Endothelial cell of umbilical vein (primary cell): ENCODE measurements at regions not wholly inside any gene's neighbourhood (a gene's known extent, or its start where the extent isn't known, plus 50 kb on each side); places are given as distances from the start of the nearest gene placed in this dataset.

ENCODE experiments used
- BruUV-seq: library from RNA; stranded (reverse); fragments of 400-500 nt; replicated peaks from 2 replicates; lab custom pipeline; 2021; lab: Mats Ljungman, UMichigan
- CTCF ChIA-PET: fragments of 300-600, 350-600 bp; sonication (Branson Sonifier 250); formaldehyde crosslinking; loops from one replicate; lab custom pipeline; 2021; ENCODE audit warnings: antibody characterized with exemption, inconsistent platforms; lab: Charles Lee
- POLR2A ChIA-PET: fragments of 300-600, 350-600 bp; sonication (Branson Sonifier 250); formaldehyde crosslinking; loops from one replicate; lab custom pipeline; 2021; ENCODE audit warnings: antibody characterized with exemption, inconsistent platforms; lab: Charles Lee
- DNase-seq: peaks from one replicate; pipeline ENCODE4 v3.0.0-alpha.2; 2011; ENCODE audit warnings: low read depth, low spot score
- FAIRE-seq: peaks from 2 replicates; lab custom pipeline; 2011; peaks lifted over from hg19 to GRCh38; lab: Jason Lieb, UNC
- H2AFZ ChIP-seq: 2 replicates; pipeline ENCODE4 v1.6.0; 2012; ENCODE audit warnings: low read depth, low read length, control low read depth, inconsistent platforms
- H3K27ac ChIP-seq: 2 replicates; pipeline ENCODE4 v1.5.1; 2011; ENCODE audit warnings: low read depth, mild to moderate bottlenecking, control low read depth, low read length, moderate library complexity; ENCODE audit not compliant: insufficient read depth
- H3K27me3 ChIP-seq, 2 experiments: 2 replicates each; pipeline versions ENCODE4 v1.6.0 to v1.6.1; 2011; ENCODE audit warnings: low read length in 2 of 2, mixed read lengths in 1 of 2; ENCODE audit not compliant: control insufficient read depth in 2 of 2, insufficient read depth in 2 of 2
- H3K36me3 ChIP-seq, 2 experiments: 2 replicates in 1 of 2; 3 replicates in 1 of 2; pipeline ENCODE4 v1.5.1; 2011; ENCODE audit warnings: low read length in 2 of 2, mild to moderate bottlenecking in 1 of 2, moderate library complexity in 1 of 2; ENCODE audit not compliant: control insufficient read depth in 2 of 2, insufficient read depth in 2 of 2; ENCODE audit errors: extremely low read depth in 1 of 2
- H3K4me1 ChIP-seq: 3 replicates; pipeline ENCODE4 v1.5.1; 2011; ENCODE audit warnings: mild to moderate bottlenecking, low read length; ENCODE audit not compliant: control insufficient read depth, insufficient read depth; ENCODE audit errors: extremely low read depth
- H3K4me2 ChIP-seq: 2 replicates; pipeline ENCODE4 v1.6.1; 2011; ENCODE audit warnings: low read length, control low read depth, mixed read lengths; ENCODE audit not compliant: insufficient read depth
- H3K4me3 ChIP-seq, 3 experiments: fragments of 200-600 bp in 1 of 3; sonication (generic), shearing (Covaris generic) in 1 of 3; replicated peaks in 1 of 3; 2 replicates each; pipeline ENCODE4 v1.5.1; 2011 to 2016; ENCODE audit warnings: control low read depth in 3 of 3, low read length in 3 of 3, mild to moderate bottlenecking in 2 of 3, inconsistent platforms in 1 of 3, low read depth in 1 of 3, moderate library complexity in 1 of 3; ENCODE audit not compliant: insufficient read depth in 1 of 3
- H3K79me2 ChIP-seq: 2 replicates; pipeline ENCODE4 v1.6.0; 2012; ENCODE audit warnings: low read length, inconsistent platforms; ENCODE audit not compliant: control insufficient read depth, insufficient read depth
- H3K9ac ChIP-seq: replicated peaks from 2 replicates; pipeline ENCODE3; 2011; ENCODE audit warnings: low read length, control low read depth; ENCODE audit not compliant: insufficient read depth; ENCODE audit errors: extremely low read depth
- H3K9me1 ChIP-seq: replicated peaks from 3 replicates; pipeline ENCODE4 v1.6.0; 2011; ENCODE audit warnings: mild to moderate bottlenecking, low read length; ENCODE audit not compliant: control insufficient read depth, insufficient read depth; ENCODE audit errors: extremely low read depth
- H3K9me3 ChIP-seq: replicated peaks from 2 replicates; pipeline ENCODE4 v1.5.1; 2012; ENCODE audit warnings: low read length, inconsistent platforms; ENCODE audit not compliant: control insufficient read depth, insufficient read depth
- H4K20me1 ChIP-seq: replicated peaks from 2 replicates; pipeline ENCODE3; 2011; ENCODE audit warnings: mild to moderate bottlenecking, low read length; ENCODE audit not compliant: control insufficient read depth, insufficient read depth; ENCODE audit errors: extremely low read depth
- EZH2 ChIP-seq: IDR thresholded peaks from 2 replicates; pipeline ENCODE4 v1.6.1; 2012; ENCODE audit warnings: borderline replicate concordance, low read depth, mild to moderate bottlenecking, moderate library complexity, low read length, inconsistent platforms; ENCODE audit not compliant: severe bottlenecking
- FOS ChIP-seq: IDR thresholded peaks from 2 replicates; pipeline ENCODE4 v1.6.1; 2011; ENCODE audit warnings: mild to moderate bottlenecking, low read length, moderate library complexity, borderline replicate concordance; ENCODE audit not compliant: insufficient read depth
- GATA2 ChIP-seq: IDR thresholded peaks from 2 replicates; pipeline ENCODE4 v1.7.0; 2011; ENCODE audit warnings: low read depth, mild to moderate bottlenecking, moderate library complexity, mixed read lengths, low read length; ENCODE audit not compliant: insufficient read length, insufficient read depth
- JUN ChIP-seq: IDR thresholded peaks from 2 replicates; pipeline ENCODE4 v1.6.1; 2011; ENCODE audit warnings: borderline replicate concordance, low read depth; ENCODE audit not compliant: insufficient read length, insufficient read depth
- MYC ChIP-seq: IDR thresholded peaks from one replicate; pipeline ENCODE4 v1.6.1; 2011; ENCODE audit warnings: mild to moderate bottlenecking, low read depth, low read length
- POLR2A ChIP-seq: IDR thresholded peaks from 2 replicates; pipeline ENCODE4 v1.6.1; 2012; ENCODE audit warnings: low read depth, mild to moderate bottlenecking, control low read depth, low read length
- POLR2AphosphoS5 ChIP-seq: IDR thresholded peaks from 2 replicates; pipeline ENCODE4 v1.6.1; 2012; ENCODE audit warnings: low read depth, mild to moderate bottlenecking, control low read depth, low read length, moderate library complexity; ENCODE audit not compliant: insufficient read depth
- dilution Hi-C: fragments of 300-500 bp; cut with MboI; formaldehyde crosslinking; loops from one replicate; pipeline ENCODE4 v1.15.0; 2019; ENCODE audit warnings: low sequenced_read_pairs; ENCODE audit not compliant: extremely low pct_ligation_motif_present
- intact Hi-C: fragments of 100-400 bp; cut with micrococcal nuclease; formaldehyde crosslinking; loops from one replicate; pipeline ENCODE4 v1.10.0; 2022
- TF ChIP-seq, protein P1 (sequence below): IDR thresholded peaks from 2 replicates; pipeline ENCODE4 v1.6.1; 2011; ENCODE audit not compliant: insufficient read depth, insufficient read length
- TF ChIP-seq, protein P2 (sequence below), 2 donors: IDR thresholded peaks; 1 replicate in 1 of 2; 2 replicates in 1 of 2; pipeline ENCODE4 v1.5.1; 2011; ENCODE audit warnings: low read length in 2 of 2, mild to moderate bottlenecking in 2 of 2, moderate library complexity in 2 of 2, control low read depth in 1 of 2, inconsistent platforms in 1 of 2, low read depth in 1 of 2; ENCODE audit not compliant: insufficient read depth in 1 of 2; ENCODE audit errors: extremely low read depth in 1 of 2

DNA sequence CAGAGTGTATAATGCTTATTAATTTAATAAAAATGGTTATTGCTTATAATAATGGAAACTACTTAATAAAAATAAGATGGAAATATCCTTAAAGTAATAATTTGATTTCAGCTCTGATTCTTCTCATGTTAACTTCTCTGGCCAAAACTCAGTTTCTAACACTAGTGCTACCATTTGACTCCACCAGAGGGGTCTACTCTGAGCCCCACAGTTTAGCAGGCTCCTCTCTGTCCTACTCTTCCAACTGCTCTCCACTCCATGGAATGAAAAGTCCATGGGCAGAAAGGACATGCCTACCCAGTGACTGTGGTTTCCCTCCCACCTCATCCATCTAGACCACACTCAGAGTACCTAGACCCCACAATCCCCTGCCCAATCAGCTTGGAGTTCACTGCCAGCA is 489.1 kb upstream of the CAMK1G start:
- Histone ChIP-seq H3K79me2 (no peaks in the 10 kb centered on the region), H2AFZ (no peak overlapping the region), H4K20me1 (no peaks in the 10 kb centered on the region), H3K4me1 (no peaks in the 10 kb centered on the region), H3K9me1 (no peaks in the 10 kb centered on the region), H3K9me3 (no peaks in the 10 kb centered on the region), H3K4me3 (no peak overlapping the region), H3K9ac (no peak overlapping the region), H3K27me3 (no peaks in the 10 kb centered on the region), H3K4me2 (no peak overlapping the region), H3K27ac (no peak overlapping the region), H3K36me3 (no peaks in the 10 kb centered on the region)
- FAIRE-seq (no peak), DNase-seq (no peak)
- CTCF ChIA-PET = no interaction called here
- dilution Hi-C loops (no loop called here), intact Hi-C loops (no loop called here)
- POLR2A ChIA-PET = no interaction called here
- no TSS peak for BruUV-seq
- TF ChIP-seq GATA2 = no peak
- TF ChIP-seq MYC = no peak
- no peak for TF ChIP-seq FOS
- no peak for TF ChIP-seq POLR2AphosphoS5
- TF ChIP-seq POLR2A = no peak
- no peak for TF ChIP-seq JUN
- TF ChIP-seq, protein P1, sequence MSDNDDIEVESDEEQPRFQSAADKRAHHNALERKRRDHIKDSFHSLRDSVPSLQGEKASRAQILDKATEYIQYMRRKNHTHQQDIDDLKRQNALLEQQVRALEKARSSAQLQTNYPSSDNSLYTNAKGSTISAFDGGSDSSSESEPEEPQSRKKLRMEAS = no peak
- TF ChIP-seq, protein P2, sequence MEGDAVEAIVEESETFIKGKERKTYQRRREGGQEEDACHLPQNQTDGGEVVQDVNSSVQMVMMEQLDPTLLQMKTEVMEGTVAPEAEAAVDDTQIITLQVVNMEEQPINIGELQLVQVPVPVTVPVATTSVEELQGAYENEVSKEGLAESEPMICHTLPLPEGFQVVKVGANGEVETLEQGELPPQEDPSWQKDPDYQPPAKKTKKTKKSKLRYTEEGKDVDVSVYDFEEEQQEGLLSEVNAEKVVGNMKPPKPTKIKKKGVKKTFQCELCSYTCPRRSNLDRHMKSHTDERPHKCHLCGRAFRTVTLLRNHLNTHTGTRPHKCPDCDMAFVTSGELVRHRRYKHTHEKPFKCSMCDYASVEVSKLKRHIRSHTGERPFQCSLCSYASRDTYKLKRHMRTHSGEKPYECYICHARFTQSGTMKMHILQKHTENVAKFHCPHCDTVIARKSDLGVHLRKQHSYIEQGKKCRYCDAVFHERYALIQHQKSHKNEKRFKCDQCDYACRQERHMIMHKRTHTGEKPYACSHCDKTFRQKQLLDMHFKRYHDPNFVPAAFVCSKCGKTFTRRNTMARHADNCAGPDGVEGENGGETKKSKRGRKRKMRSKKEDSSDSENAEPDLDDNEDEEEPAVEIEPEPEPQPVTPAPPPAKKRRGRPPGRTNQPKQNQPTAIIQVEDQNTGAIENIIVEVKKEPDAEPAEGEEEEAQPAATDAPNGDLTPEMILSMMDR (IDR thresholded peaks at IDR 0.05; ENCODE audit: extremely low read depth in 1 of 2, insufficient read depth in 1 of 2, low read depth in 1 of 2, low read length in 2 of 2) = no peak
- TF ChIP-seq EZH2 = no peak
